CD14-positive monocyte (primary cell): ENCODE measurements at regions not wholly inside any gene's neighbourhood (a gene's known extent, or its start where the extent isn't known, plus 50 kb on each side); places are given as distances from the start of the nearest gene placed in this dataset.

Source experiments
- DNase-seq, 3 donors: peaks; one replicate each; pipeline ENCODE4 v3.0.0-alpha.2; 2011 to 2022
- H2AFZ ChIP-seq: 2 replicates; pipeline ENCODE4 v1.6.0; 2012; ENCODE audit warnings: mild to moderate bottlenecking, low read depth, low read length, inconsistent platforms; ENCODE audit not compliant: insufficient read depth, poor library complexity, severe bottlenecking
- H3K27ac ChIP-seq, 2 donors: 1 replicate in 1 of 2; 2 replicates in 1 of 2; pipeline ENCODE4 v1.5.1; 2012 to 2013; ENCODE audit warnings: low read length in 2 of 2, control low read depth in 1 of 2, inconsistent platforms in 1 of 2, low read depth in 1 of 2, mild to moderate bottlenecking in 1 of 2
- H3K27me3 ChIP-seq, 2 donors: one replicate each; pipeline versions ENCODE4 v1.6.0 to v1.6.1; 2011 to 2013; ENCODE audit warnings: low read length in 2 of 2; ENCODE audit not compliant: control insufficient read depth in 2 of 2, insufficient read depth in 2 of 2
- H3K36me3 ChIP-seq, 2 donors: replicated peaks in 1 of 2; 1 replicate in 1 of 2; 2 replicates in 1 of 2; pipeline versions ENCODE4 v1.5.1 to v1.6.1; 2012 to 2013; ENCODE audit warnings: low read length in 2 of 2, control low read depth in 1 of 2, inconsistent platforms in 1 of 2, mild to moderate bottlenecking in 1 of 2; ENCODE audit not compliant: insufficient read depth in 2 of 2, control insufficient read depth in 1 of 2
- H3K4me1 ChIP-seq, 2 donors: 1 replicate in 1 of 2; 2 replicates in 1 of 2; pipeline versions ENCODE4 v1.5.1 to v1.6.1; 2012 to 2013; ENCODE audit warnings: low read length in 2 of 2, control low read depth in 1 of 2, inconsistent platforms in 1 of 2, mild to moderate bottlenecking in 1 of 2, moderate library complexity in 1 of 2; ENCODE audit not compliant: insufficient read depth in 2 of 2, control insufficient read depth in 1 of 2
- H3K4me2 ChIP-seq: replicated peaks from 2 replicates; pipeline ENCODE3; 2012; ENCODE audit warnings: low read length, moderate library complexity, mild to moderate bottlenecking; ENCODE audit not compliant: poor library complexity, severe bottlenecking; ENCODE audit errors: extremely low read depth
- H3K4me3 ChIP-seq, 3 experiments: fragments of 200-600 bp in 1 of 3; sonication (generic) in 1 of 3; replicated peaks in 1 of 3; 1 replicate in 2 of 3; 2 replicates in 1 of 3; pipeline ENCODE4 v1.5.1; 2011 to 2013; ENCODE audit warnings: low read length in 3 of 3, mild to moderate bottlenecking in 3 of 3, control low read depth in 2 of 3, low read depth in 2 of 3, inconsistent platforms in 1 of 3, moderate library complexity in 1 of 3
- H3K79me2 ChIP-seq: 2 replicates; pipeline ENCODE4 v1.6.0; 2012; ENCODE audit warnings: mild to moderate bottlenecking, control low read depth, inconsistent platforms, low read length, moderate library complexity; ENCODE audit not compliant: insufficient read depth
- H3K9ac ChIP-seq: 2 replicates; pipeline ENCODE4 v1.6.0; 2017; ENCODE audit warnings: low read length, mild to moderate bottlenecking; ENCODE audit not compliant: insufficient read depth, poor library complexity, severe bottlenecking
- H3K9me3 ChIP-seq, 2 donors: replicated peaks in 1 of 2; 1 replicate in 1 of 2; 2 replicates in 1 of 2; pipeline versions ENCODE4 v1.5.1 to v1.6.1; 2012 to 2013; ENCODE audit warnings: low read length in 2 of 2, control low read depth in 1 of 2; ENCODE audit not compliant: control insufficient read depth in 1 of 2, insufficient read depth in 1 of 2
- H4K20me1 ChIP-seq: 2 replicates; pipeline ENCODE4 v1.6.0; 2012; ENCODE audit warnings: mild to moderate bottlenecking, low read length, control low read depth, moderate library complexity; ENCODE audit not compliant: insufficient read depth
- H3K27ac Mint-ChIP-seq, 7 donors: one replicate each; pipeline ENCODE4 v1.8.0; 2020; ENCODE audit warnings: mild to moderate bottlenecking in 7 of 7, mixed read lengths in 7 of 7, moderate library complexity in 6 of 7, inconsistent platforms in 2 of 7
- H3K27me3 Mint-ChIP-seq, 3 donors: one replicate each; pipeline ENCODE4 v1.8.0; 2021 to 2022; ENCODE audit warnings: low read depth in 3 of 3, mild to moderate bottlenecking in 3 of 3, mixed read lengths in 3 of 3, moderate library complexity in 3 of 3, inconsistent platforms in 1 of 3
- H3K36me3 Mint-ChIP-seq, 2 donors: one replicate each; pipeline ENCODE4 v1.8.0; 2020; ENCODE audit warnings: mixed read lengths in 2 of 2, inconsistent platforms in 1 of 2, mild to moderate bottlenecking in 1 of 2
- H3K4me1 Mint-ChIP-seq: one replicate; pipeline ENCODE4 v1.8.0; 2020; ENCODE audit warnings: mild to moderate bottlenecking, mixed read lengths
- H3K4me3 Mint-ChIP-seq, 2 donors: one replicate each; pipeline ENCODE4 v1.8.0; 2020; ENCODE audit warnings: mild to moderate bottlenecking in 2 of 2, mixed read lengths in 2 of 2, moderate library complexity in 1 of 2
- H3K9me3 Mint-ChIP-seq, 7 donors: one replicate each; pipeline ENCODE4 v1.8.0; 2020 to 2022; ENCODE audit warnings: mixed read lengths in 7 of 7, mild to moderate bottlenecking in 6 of 7, moderate library complexity in 6 of 7, inconsistent platforms in 2 of 7
- WGBS: methylation state at CpG from one replicate; pipeline ENCODE4 v1.1.5; 2013; ENCODE audit warnings: missing lambda C conversion rate; ENCODE audit not compliant: insufficient coverage; 5-methylcytosine and 5-hydroxymethylcytosine counted together
- intact Hi-C, 2 donors: fragments of 100-400 bp; cut with micrococcal nuclease; formaldehyde crosslinking; loops; one replicate each; pipeline versions ENCODE4 v1.15.0 to v1.15.1; 2023
- TF ChIP-seq, protein P1 (sequence below): fragments of 200-600 bp; IDR thresholded peaks from one replicate; pipeline ENCODE4 v1.8.0; 2022; ENCODE audit warnings: antibody characterized with exemption, mild to moderate bottlenecking

DNA sequence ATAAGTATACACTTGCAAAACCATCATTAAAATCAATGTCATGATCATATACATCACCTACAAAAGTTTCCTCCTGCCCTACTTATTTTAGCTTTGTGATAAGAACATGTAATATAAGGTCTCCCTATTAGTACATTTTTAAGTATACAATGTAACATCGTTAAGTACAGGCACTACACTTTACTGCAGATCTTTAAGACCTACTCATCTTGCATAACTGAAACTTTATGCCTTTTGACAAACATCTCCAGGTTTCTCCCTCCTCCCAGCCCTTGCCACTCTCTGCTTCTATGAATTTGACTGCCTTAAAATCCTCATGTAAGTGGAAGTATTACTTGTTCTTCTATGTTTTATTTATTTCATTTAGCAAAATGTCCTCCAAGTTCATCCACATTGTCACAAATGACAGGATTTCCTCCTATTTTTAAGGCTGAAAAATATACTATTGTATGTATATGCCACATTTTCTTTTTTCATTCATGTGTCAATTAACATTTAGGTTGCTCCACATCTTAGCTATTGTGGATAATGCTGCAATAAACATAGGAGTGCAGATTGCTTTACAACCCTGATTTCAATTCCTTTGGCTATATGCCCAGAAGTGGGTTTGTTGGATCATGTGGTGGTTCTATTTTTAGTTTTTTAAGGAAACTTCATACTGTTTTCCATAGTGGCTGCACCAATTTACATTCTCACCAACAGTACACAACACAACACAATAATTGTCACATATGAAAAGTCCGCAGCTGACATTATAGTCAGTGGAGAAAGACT lies 471.1 kb upstream of the ANO3 start:
- Histone ChIP-seq H3K9ac (no peak overlapping the region), H2AFZ (no peak overlapping the region), H3K36me3 (no peaks in the 10 kb centered on the region), H3K9me3 (no peaks in the 10 kb centered on the region), H3K79me2 (no peaks in the 10 kb centered on the region), H3K4me2 (no peak overlapping the region), H3K27ac (no peak overlapping the region), H3K27me3 (no peaks in the 10 kb centered on the region), H3K4me1 (no peaks in the 10 kb centered on the region), H3K4me3 (no peak overlapping the region), H4K20me1 (no peaks in the 10 kb centered on the region)
- Mint-ChIP-seq H3K27me3 (peaks cover 0 to 1% (median 0%) of the 10 kb centered on the region in 3 donors), H3K9me3 (peaks cover 0 to 2% (median 0%) of the 10 kb centered on the region in 7 donors), H3K4me3 (no peak overlapping the region), H3K36me3 (no peaks in the 10 kb centered on the region), H3K4me1 (no peaks in the 10 kb centered on the region), H3K27ac (no peak overlapping the region)
- no peak for DNase-seq
- WGBS, result no CpG with 5 or more reads among the region's 2 CpGs
- TF ChIP-seq, protein P1, sequence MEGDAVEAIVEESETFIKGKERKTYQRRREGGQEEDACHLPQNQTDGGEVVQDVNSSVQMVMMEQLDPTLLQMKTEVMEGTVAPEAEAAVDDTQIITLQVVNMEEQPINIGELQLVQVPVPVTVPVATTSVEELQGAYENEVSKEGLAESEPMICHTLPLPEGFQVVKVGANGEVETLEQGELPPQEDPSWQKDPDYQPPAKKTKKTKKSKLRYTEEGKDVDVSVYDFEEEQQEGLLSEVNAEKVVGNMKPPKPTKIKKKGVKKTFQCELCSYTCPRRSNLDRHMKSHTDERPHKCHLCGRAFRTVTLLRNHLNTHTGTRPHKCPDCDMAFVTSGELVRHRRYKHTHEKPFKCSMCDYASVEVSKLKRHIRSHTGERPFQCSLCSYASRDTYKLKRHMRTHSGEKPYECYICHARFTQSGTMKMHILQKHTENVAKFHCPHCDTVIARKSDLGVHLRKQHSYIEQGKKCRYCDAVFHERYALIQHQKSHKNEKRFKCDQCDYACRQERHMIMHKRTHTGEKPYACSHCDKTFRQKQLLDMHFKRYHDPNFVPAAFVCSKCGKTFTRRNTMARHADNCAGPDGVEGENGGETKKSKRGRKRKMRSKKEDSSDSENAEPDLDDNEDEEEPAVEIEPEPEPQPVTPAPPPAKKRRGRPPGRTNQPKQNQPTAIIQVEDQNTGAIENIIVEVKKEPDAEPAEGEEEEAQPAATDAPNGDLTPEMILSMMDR, result no peak
- intact Hi-C loops, result no loop called here

DNA sequence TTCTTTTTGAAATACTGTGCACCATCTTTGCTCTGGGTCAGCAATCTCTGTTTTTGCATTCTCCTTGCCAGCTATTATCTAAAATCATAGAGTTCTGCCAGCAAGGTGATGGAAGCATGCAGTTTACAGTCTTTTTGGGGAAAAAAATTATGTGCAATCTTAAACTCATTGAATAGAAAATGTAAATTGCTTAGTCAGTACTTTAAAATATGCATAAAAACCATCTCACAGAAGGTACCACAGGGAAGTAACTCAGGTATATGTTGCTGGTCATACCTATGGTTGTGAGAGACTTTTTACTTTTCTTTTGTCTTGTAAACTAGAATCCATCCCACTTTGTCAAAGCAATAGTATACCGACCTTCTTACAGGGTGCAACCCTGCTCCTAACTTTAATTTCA lies 469.8 kb upstream of the ANO3 start:
- Histone ChIP-seq H3K9me3 (no peaks in the 10 kb centered on the region), H2AFZ (no peak overlapping the region), H3K36me3 (no peaks in the 10 kb centered on the region), H3K4me2 (no peak overlapping the region), H3K79me2 (no peaks in the 10 kb centered on the region), H3K4me3 (no peak overlapping the region), H3K4me1 (no peaks in the 10 kb centered on the region), H3K27ac (no peak overlapping the region), H3K9ac (no peak overlapping the region), H3K27me3 (no peaks in the 10 kb centered on the region), H4K20me1 (no peaks in the 10 kb centered on the region)
- H3K4me1 Mint-ChIP-seq, result no peaks in the 10 kb centered on the region
- WGBS, result no CpG with 5 or more reads among the region's 1 CpG
- H3K36me3 Mint-ChIP-seq, result no peaks in the 10 kb centered on the region
- intact Hi-C loops, result no loop called here
- H3K27me3 Mint-ChIP-seq, result peaks cover 0 to 1% (median 0%) of the 10 kb centered on the region in 3 donors
- TF ChIP-seq, protein P1, result no peak
- H3K27ac Mint-ChIP-seq, result no peak overlapping the region
- no peak for DNase-seq
- H3K4me3 Mint-ChIP-seq, result no peak overlapping the region
- H3K9me3 Mint-ChIP-seq, result no peaks in the 10 kb centered on the region
